SK-N-SH treated with all-trans-retinoic acid at 6 μM for 48 hours (cell line): ENCODE measurements at regions not wholly inside any gene's neighbourhood (a gene's known extent, or its start where the extent isn't known, plus 50 kb on each side); places are given as distances from the start of the nearest gene placed in this dataset.

ENCODE experiments used
- CSRNP3 ChIP-seq: fragments of 250-450 bp; sonication (Bioruptor Pico); IDR thresholded peaks from 2 replicates; pipeline ENCODE4 v1.5.1; 2021; ENCODE audit warnings: mild to moderate bottlenecking, moderate library complexity
- ISL1 ChIP-seq: fragments of 250-450 bp; sonication (Bioruptor Pico); IDR thresholded peaks from 2 replicates; pipeline ENCODE4 v2.1.2; 2022; ENCODE audit warnings: mild to moderate bottlenecking, moderate library complexity
- PPARA ChIP-seq: fragments of 250-450 bp; sonication (Bioruptor Pico); IDR thresholded peaks from 2 replicates; pipeline ENCODE4 v1.5.0; 2020; ENCODE audit warnings: mild to moderate bottlenecking, borderline replicate concordance
- TCF4 ChIP-seq: fragments of 250-450 bp; sonication (Bioruptor Pico); IDR thresholded peaks from 2 replicates; pipeline ENCODE4 v1.8.0; 2021; ENCODE audit warnings: mild to moderate bottlenecking, moderate library complexity, borderline replicate concordance
- ZC3H10 ChIP-seq: fragments of 250-450 bp; sonication (Bioruptor Pico); IDR thresholded peaks from 2 replicates; pipeline ENCODE4 v1.5.1; 2021; ENCODE audit warnings: mild to moderate bottlenecking, moderate library complexity
- ZNF565 ChIP-seq: fragments of 450-650 bp; formaldehyde crosslinking; conservative IDR thresholded peaks from 2 replicates; pipeline ENCODE4 v1.5.0; 2020; ENCODE audit warnings: low read depth, mild to moderate bottlenecking, moderate library complexity
- ZNF70 ChIP-seq: fragments of 450-650 bp; formaldehyde crosslinking; IDR thresholded peaks from 2 replicates; pipeline ENCODE4 v1.5.0; 2020; ENCODE audit warnings: mild to moderate bottlenecking, moderate library complexity

DNA sequence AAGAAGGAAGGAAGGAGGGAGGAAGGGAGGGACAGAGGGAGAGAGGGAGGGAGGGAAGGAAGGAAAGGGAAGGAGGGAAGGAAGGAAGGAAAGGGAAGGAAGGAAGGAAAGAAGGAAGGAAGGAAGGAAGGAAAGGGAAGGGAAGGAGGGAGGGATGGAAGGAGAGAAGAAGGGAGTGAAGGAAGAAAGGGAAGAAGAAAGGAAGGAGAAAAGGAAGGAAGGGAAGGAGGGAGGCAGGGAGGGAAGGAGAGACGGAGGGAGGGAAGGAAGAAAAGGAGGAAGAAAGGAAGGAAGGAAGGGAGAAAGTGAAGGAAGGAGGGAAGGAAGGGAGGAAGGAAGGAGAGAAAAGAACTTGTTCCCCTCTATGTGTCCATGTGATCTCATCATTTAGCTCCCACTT is 465.0 kb downstream of the KCTD8 start:
- TF ChIP-seq CSRNP3 (CRISPR knock-in tag): no peak
- TF ChIP-seq ZNF70 (CRISPR knock-in tag): no peak
- no peak for TF ChIP-seq ZC3H10 (CRISPR knock-in tag)
- no peak for TF ChIP-seq ISL1 (CRISPR knock-in tag)
- TF ChIP-seq TCF4 (CRISPR knock-in tag): no peak
- TF ChIP-seq ZNF565 (CRISPR knock-in tag): no peak
- no peak for TF ChIP-seq PPARA (CRISPR knock-in tag)
